ENCODE measurements at regions not wholly inside any gene's neighbourhood (a gene's known extent, or its start where the extent isn't known, plus 50 kb on each side); places are given as distances from the start of the nearest gene placed in this dataset.
A peak's percentile ranks its signal among the peaks of the same experiment; 100 is the strongest.
"Not testable (repeated sequence)": the region's sequence is repeated elsewhere in the genome, so short reads cannot be mapped to it uniquely, and the experiment has no call there.

GRCh38 chr18:961644-962355 is 57.1 kb downstream of the ADCYAP1 start:
- peak; percentile 31 for DNase-seq (ENCODE audit: low read depth)

- DNase-seq (ENCODE audit: low read depth), result no peak
Measured at GRCh38 chr18:963276-963675, 58.6 kb downstream of the ADCYAP1 start.

- DNase-seq (ENCODE audit: low read depth), result no peak
Measured at GRCh38 chr18:965921-966758, 61.5 kb downstream of the ADCYAP1 start.

DNA sequence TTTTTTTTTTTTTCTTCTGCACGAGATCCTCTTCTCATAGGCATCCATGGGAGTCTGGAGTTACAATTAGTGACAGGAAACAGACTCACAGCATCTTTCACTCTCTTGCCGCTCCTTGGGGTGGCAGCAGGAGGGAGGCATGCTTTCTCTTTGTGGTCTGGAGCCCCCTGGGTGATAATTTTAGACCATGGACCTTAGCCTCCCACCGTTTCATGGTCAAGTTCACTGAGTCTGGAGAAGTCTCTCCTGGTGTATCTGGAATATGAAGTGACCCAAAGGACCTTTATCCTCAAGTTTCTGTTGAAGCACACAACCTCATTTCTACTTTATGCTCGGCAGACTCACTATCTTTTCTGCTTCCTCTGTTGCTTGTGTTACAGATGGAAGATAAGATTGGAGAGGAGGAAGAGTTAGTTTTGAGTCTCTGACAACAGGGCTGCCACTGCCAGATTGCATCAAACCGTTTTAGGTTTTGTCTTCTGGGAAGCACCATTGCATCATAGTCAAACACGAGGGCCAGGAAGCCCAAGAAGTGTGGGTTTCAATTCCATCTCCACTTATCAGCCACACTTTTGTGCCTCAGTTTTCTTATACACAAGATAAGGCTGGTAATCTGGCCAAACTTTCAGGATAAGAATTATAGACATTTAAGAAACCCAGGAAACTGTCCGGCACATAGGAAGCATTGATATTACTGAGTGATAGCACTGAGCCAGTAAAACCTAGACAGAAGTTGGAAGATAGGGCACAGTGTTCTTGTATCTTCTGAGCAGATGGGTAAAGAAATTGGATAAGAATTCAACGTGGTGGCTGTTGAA is 62.3 kb downstream of the ADCYAP1 start:
- DNase-seq (ENCODE audit: low read depth), result no peak

DNA sequence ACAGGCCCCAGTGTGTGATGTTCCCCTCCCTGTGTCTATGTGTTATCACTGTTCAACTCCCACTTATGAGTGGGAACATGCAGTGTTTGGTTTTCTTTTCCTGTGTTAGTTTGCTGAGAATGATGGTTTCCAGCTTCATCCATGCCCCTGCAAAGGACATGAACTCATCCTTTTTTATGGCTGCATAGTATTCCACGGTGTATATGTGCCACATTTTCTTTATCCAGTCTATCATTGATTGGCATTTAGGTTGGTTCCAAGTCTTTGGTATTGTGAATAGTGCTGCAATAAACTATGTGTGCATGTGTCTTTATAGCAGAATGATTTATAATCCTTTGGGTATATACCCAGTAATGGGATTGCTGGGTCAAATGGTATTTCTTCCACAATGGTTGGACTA is 64.2 kb downstream of the ADCYAP1 start:
- not testable (repeated sequence) for DNase-seq (ENCODE audit: low read depth)

- DNase-seq (ENCODE audit: low read depth), result not testable (repeated sequence)
Measured at GRCh38 chr18:969311-969710, 64.6 kb downstream of the ADCYAP1 start.

DNA sequence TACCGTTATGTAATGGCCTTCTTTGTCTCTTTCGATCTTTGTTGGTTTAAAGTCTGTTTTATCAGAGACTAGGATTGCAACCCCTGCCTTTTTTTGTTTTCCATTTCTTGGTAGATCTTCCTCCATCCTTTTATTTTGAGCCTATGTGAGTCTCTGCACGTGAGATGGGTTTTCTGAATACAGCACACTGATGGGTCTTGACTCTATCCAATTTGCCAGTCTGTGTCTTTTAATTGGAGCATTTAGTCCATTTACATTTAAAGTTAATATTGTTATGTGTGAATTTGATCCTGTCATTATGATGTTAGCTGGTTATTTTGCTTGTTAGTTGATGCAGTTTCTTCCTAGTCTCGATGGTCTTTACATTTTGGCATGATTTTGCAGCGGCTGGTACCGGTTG is 69.9 kb downstream of the ADCYAP1 start:
- not testable (repeated sequence) for DNase-seq (ENCODE audit: low read depth)

GRCh38 chr18:976393-977128 is 71.9 kb downstream of the ADCYAP1 start:
- DNase-seq (ENCODE audit: low read depth), result not testable (repeated sequence)

DNA sequence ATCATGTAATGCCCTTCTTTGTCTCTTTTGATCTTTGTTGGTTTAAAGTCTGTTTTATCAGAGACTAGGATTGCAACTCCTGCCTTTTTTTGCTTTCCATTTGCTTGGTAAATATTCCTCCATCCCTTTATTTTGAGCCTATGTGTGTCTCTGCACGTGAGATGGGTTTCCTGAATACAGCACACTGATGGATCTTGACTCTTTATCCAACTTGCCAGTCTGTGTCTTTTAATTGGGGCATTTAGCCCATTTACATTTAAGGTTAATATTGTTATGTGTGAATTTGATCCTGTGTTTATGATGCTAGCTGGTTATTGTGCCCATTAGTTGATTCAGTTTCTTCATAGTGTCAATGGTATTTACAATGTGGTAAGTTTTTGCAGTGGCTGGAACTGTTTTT is 72.7 kb downstream of the ADCYAP1 start:
- DNase-seq (ENCODE audit: low read depth), result not testable (repeated sequence)

- DNase-seq (ENCODE audit: low read depth), result not testable (repeated sequence)
Measured at GRCh38 chr18:977732-978131, 73.1 kb downstream of the ADCYAP1 start.

- no peak for DNase-seq (ENCODE audit: low read depth)
Measured at GRCh38 chr18:980586-980985, 75.9 kb downstream of the ADCYAP1 start.

DNA sequence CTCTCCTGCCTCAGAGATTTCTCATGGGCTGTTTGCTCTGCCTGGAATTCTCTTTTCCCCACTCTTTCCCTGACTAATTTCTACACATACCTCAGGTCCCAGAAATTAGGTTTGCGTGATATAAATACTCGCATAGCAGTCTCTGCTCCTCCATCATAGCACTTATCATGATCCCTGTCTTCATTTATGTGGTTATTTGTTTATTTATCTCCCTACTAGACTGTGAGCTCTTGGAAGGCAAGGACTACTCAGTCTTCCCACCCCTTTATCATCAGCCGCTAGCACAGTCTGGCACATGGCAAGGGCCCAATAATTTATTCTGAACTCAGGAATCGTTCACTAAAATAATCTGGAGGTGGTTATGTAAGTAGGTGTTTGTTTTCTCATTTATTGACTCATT is 79.3 kb downstream of the ADCYAP1 start:
- DNase-seq (ENCODE audit: low read depth), result no peak

- peak; percentile 19 for DNase-seq (ENCODE audit: low read depth)
Measured at GRCh38 chr18:985212-985661, 80.6 kb downstream of the ADCYAP1 start.

DNA sequence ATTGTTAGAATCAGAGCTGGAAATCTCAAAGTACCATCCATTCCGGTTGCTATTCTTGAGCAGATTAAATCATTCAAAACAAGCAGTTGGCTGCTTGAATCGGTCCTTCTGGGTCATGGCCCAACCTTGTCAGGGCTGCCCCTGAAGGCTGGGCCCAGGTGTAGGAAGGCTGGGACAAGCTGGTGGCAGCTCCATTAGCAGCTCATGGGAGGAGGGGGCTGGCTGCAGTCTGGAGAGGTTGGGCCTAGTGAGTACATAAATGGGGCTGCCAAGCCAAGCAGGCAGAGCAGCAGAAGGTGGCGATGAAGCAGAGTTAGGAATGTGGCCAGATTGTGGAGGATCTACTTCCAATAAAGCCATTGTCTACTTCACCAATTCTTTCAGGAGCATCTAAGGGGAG is 81.4 kb downstream of the ADCYAP1 start:
- DNase-seq (ENCODE audit: low read depth), result no peak

DNA sequence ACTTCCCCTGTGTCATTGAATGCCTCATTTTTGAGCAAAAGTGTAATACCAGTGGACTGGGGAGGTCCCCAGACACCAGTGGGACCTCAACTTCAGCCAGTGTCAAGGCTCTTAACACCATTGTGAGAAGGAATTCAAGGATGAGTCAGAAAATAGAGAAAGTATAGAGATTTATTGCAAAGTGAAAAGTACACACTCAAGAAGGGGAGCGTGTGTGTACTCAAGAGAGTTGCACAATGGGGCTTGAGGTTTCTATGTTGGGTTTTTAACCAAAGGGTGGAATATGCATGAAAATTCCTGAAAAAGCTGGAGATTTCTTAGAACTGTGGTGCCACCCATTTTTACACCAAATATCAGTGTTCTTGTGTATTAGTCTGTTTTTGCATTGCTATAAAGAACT is 81.9 kb downstream of the ADCYAP1 start:
- DNase-seq (ENCODE audit: low read depth), result peak; percentile 23

GRCh38 chr18:987325-988186 is 82.9 kb downstream of the ADCYAP1 start:
- DNase-seq (ENCODE audit: low read depth), result peak; percentile 70

DNA sequence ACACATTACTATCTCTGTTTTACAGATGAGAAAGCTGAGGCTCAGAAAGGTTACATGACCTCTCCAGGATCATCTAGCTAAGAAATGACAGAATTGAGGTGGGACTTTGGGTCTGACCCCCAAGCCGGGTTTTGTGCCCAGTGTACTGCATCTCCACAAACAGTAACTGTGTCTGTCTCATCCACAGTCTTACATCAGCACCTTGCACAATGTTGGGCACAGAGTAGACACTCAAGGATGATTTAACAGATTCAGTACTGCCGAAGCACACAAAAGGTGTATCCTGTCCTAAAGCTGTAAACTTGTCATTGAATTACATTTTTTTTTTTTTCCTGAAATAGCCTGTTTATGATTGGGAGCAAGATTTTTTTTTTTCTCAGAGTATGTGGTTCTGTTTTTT is 84.8 kb downstream of the ADCYAP1 start:
- no peak for DNase-seq (ENCODE audit: low read depth)

GRCh38 chr18:990197-990596 is 85.5 kb downstream of the ADCYAP1 start:
- no peak for DNase-seq (ENCODE audit: low read depth)

DNA sequence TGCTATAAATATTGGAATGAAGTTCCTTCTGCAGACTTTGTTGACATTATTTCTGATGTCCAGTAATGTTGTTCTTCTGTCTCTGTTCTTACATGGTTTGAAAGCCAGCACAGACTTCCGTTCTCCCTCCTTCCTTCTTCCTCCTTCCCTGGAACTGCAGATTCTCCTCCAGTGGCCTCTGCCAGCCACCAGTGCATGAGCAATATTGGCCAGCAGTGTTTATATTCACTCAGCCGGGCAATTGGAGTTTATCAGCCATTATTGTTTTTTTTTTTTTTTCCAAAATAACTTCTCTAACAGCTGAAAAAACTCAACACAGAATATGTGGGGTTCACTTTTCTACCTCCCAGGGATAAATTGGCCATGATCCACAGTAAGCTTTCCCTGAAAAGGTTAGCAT is 86.8 kb downstream of the ADCYAP1 start:
- no peak for DNase-seq (ENCODE audit: low read depth)

GRCh38 chr18:993560-993959 is 88.9 kb downstream of the ADCYAP1 start:
- DNase-seq (ENCODE audit: low read depth), result no peak

- DNase-seq (ENCODE audit: low read depth), result peak; percentile 43
Measured at GRCh38 chr18:995629-996028, 91.0 kb downstream of the ADCYAP1 start.

Measured in renal cortical epithelial cell (primary cell).